AG04449 (cell line): ENCODE measurements at regions not wholly inside any gene's neighbourhood (a gene's known extent, or its start where the extent isn't known, plus 50 kb on each side); places are given as distances from the start of the nearest gene placed in this dataset.

Experiments used
- CTCF ChIA-PET: fragments of 350-600 bp; formaldehyde crosslinking; extraction: SDS; loops from one replicate; lab custom pipeline; 2021; ENCODE audit warnings: antibody characterized with exemption; lab: Yijun Ruan, JAX
- POLR2A ChIA-PET: fragments of 400-600, 350-600 bp; formaldehyde crosslinking; extraction: SDS; loops from one replicate; lab custom pipeline; 2020; ENCODE audit warnings: antibody characterized with exemption, inconsistent platforms; lab: Yijun Ruan, JAX
- DNase-seq: peaks from one replicate; pipeline ENCODE4 v3.0.0-alpha.2; 2010; ENCODE audit warnings: low read depth, low spot score
- H3K4me3 ChIP-seq: 2 replicates; pipeline ENCODE4 v1.5.1; 2011; ENCODE audit warnings: low read depth, mild to moderate bottlenecking, control low read depth, low read length
- CTCF ChIP-seq: IDR thresholded peaks from one replicate; pipeline ENCODE4 v1.5.1; 2011; ENCODE audit warnings: mild to moderate bottlenecking, moderate library complexity, low read length, control low read depth, inconsistent platforms; ENCODE audit not compliant: insufficient read depth; ENCODE audit errors: missing control alignments

DNA sequence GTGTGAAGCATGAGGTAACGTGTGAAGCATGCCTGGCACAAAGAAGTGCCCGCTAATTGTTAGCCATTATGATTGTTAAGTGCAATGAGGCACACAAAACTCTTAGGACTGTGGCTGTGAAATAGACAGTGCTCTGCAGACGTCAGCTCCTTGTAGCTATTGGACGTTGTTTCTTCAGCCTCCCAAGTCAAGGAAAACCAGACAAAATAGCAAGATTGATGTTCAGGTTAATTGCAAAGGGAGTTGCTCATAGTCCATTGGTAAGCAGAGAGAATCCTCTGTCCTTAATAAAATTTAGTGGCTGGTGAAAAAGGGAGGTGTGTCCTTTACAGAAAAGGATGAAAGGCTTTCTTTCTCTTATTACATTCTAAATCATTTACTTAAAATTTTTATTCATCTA, 54.6 kb upstream of the MBP start:
- TF ChIP-seq CTCF: no peak
- CTCF ChIA-PET: no interaction called here
- no peak for DNase-seq

DNA sequence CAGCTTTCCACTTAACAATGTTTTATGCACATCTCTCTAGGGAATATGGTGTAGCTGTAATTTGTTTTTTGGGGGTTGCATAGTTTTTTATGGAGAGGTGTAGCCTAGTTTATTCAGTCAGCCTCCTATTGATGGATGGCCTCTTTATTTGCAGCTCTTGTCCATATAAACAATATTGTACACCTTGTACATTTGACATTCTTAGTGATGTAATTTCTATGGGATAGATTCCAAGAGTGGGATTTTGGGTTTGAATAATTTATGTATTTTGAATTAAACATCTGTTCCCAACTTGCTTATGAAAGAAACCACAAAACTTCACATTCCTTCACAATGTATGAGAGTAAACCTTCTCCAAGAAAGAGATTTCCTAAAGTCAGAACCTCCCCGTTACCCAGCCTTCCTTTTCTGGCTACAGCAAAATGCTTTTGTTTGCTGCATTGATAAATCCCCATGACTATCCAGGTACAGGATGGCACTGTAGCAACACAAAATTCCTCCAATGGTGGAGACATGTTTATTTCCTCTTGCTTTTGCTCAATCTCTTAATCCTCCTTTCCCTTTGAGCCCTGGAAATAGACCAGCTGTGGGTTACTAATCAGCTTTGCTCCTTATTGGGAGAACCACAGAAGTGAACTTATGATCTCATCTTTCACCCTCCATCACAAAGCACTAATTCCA, 58.4 kb upstream of the GALR1 start:
- DNase-seq: no peak
- POLR2A ChIA-PET: no interaction called here
- CTCF ChIA-PET: interaction anchor here (1.1 to 1.6 kb wide), 2 partner anchors 16 to 21 kb away, joined by 5 read pairs; no protein-coding TSS in a partner anchor
- no peak overlapping the region for H3K4me3 ChIP-seq
- no peak for TF ChIP-seq CTCF

More for the DNA sequence above, 54.6 kb upstream of the MBP start:
- no peak overlapping the region for H3K4me3 ChIP-seq
- POLR2A ChIA-PET: no interaction called here

DNA sequence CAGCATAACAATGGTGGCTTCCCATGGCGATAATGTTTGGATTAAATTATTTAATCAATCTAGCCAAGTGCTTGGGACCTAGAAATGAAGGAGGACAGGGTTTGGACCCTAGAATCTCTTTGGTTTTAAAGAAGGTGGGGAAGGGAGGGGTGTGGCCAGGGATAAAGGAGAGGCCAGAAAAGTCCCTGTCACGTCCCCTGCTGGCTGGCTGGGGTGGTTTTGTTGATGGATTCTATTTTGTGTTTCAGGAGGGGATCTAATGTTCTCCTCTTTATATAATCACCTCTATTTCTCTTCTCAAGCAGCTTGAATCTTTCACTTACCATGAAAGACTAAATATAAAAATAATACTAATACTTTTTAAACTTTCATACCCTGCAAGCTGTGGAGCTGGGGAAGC, 52.6 kb upstream of the GALR1 start:
- CTCF ChIA-PET: interaction anchor here (4.0 to 5.3 kb wide), 2 partner anchors 14 to 196 kb away, joined by 15 to 21 read pairs; no protein-coding TSS in a partner anchor
- no peak for TF ChIP-seq CTCF
- H3K4me3 ChIP-seq: no peak overlapping the region
- DNase-seq: no peak
- POLR2A ChIA-PET: no interaction called here

GRCh38 chr18:77198663-77199062, 51.0 kb upstream of the GALR1 start:
- H3K4me3 ChIP-seq: no peak overlapping the region
- no peak for DNase-seq
- POLR2A ChIA-PET: no interaction called here
- CTCF ChIA-PET: interaction anchor here (0.8 to 5.3 kb wide), 6 partner anchors 8 to 215 kb away, joined by 3 to 21 read pairs (median 5); no protein-coding TSS in a partner anchor
- TF ChIP-seq CTCF: no peak

DNA sequence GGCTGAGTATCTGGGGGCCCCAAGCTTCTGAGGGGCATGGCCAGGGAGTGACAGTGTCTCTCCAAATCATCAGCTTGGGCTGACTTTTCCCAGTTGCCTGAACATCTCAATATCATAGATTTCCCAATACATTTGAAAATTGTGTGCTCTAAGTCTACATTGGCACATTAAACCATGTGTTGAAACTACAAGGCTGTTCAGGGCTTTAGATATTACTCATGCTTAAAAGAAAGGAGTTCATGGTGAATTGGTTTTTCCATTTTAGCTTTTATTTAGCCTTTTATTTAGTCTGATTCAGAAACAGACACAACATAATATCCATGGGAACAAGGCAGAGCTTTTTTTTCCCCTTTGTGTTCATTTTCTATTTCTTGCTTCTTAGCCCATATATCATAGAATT, 49.9 kb upstream of the GALR1 start:
- DNase-seq: no peak
- ChIA-PET CTCF (interaction anchor here (1.8 to 4.0 kb wide), 2 partner anchors 11 to 199 kb away, joined by 7 to 15 read pairs; no protein-coding TSS in a partner anchor), POLR2A (no interaction called here)
- no peak overlapping the region for H3K4me3 ChIP-seq
- TF ChIP-seq CTCF: no peak
